Activated B cell treated with CpG ODN at 0.5 μM for 24 hours (primary cell): ENCODE measurements at regions not wholly inside any gene's neighbourhood (a gene's known extent, or its start where the extent isn't known, plus 50 kb on each side); places are given as distances from the start of the nearest gene placed in this dataset.

Experiments used
- ATAC-seq: fragments of 200-7000 bp; cut with Tn5 transposase; one replicate; pipeline ENCODE4 v1.10.0; 2021; ENCODE audit warnings: low read depth, mild to moderate bottlenecking, moderate library complexity
- CTCF ChIA-PET: fragments of 350-600 bp; sonication (Branson Sonifier 250); formaldehyde crosslinking; loops from one replicate; lab custom pipeline; 2021; ENCODE audit warnings: antibody characterized with exemption; lab: Charles Lee
- POLR2A ChIA-PET: fragments of 350-600 bp; sonication (Branson Sonifier 250); formaldehyde crosslinking; loops from one replicate; lab custom pipeline; 2021; ENCODE audit warnings: antibody characterized with exemption; lab: Charles Lee
- DNase-seq: peaks from one replicate; pipeline ENCODE4 v3.0.0; 2022
- H3K27ac Mint-ChIP-seq: one replicate; pipeline ENCODE4 v1.8.0; 2020; ENCODE audit warnings: mixed read lengths
- H3K27me3 Mint-ChIP-seq: one replicate; pipeline ENCODE4 v1.8.0; 2021; ENCODE audit warnings: mixed read lengths
- H3K36me3 Mint-ChIP-seq: one replicate; pipeline ENCODE4 v1.8.0; 2021; ENCODE audit warnings: low read depth, mixed read lengths
- H3K4me1 Mint-ChIP-seq: one replicate; pipeline ENCODE4 v1.8.0; 2021; ENCODE audit warnings: mixed read lengths
- H3K4me3 Mint-ChIP-seq: one replicate; pipeline ENCODE4 v1.8.0; 2020; ENCODE audit warnings: mild to moderate bottlenecking, mixed read lengths
- H3K9me3 Mint-ChIP-seq: one replicate; pipeline ENCODE4 v1.8.0; 2020; ENCODE audit warnings: mixed read lengths
- CTCF ChIP-seq: fragments of 200-600 bp; IDR thresholded peaks from one replicate; pipeline ENCODE4 v1.8.0; 2022; ENCODE audit warnings: antibody characterized with exemption, mild to moderate bottlenecking
- intact Hi-C: fragments of 100-400 bp; cut with micrococcal nuclease; formaldehyde crosslinking; loops from one replicate; pipeline ENCODE4 v1.15.1; 2024

DNA sequence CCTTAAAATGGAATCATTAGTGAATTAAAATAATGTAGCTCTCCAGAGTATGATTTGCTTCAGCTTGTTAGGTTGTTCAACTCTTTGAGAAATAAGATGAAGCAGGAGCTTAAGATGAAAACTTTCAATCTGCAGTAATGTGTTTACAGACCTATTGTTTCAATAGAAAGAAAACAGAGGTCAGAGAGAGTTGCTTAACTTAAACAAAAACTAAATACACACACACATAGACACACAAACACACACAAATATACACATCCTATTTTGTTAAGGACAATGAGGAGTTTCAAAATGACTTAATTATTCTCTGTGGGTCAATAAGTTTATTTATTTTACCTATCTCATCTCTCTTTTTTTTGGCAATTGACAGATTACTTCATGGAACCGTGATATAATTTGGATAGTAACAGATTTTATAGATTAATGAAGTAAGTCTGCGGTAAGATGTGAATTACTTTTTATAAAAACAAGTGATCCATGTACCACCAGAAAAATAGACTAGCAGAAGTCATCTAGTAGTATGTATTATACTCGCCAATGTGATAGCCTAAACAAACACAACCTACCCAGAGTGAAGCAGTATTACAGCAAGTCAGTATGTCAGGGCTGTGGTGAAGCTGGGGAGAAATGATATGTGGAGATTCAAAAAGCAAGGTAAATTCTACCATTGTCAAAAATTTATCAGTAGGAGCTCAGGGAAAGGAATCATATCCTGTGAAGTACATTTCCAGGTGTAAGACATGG, 76.7 kb upstream of the DCBLD2 start:
- intact Hi-C loops: no loop called here
- H3K36me3 Mint-ChIP-seq: no peaks in the 10 kb centered on the region
- H3K4me3 Mint-ChIP-seq: no peak overlapping the region
- H3K27ac Mint-ChIP-seq: no peak overlapping the region
- DNase-seq (no peak), ATAC-seq (no peak)
- ChIA-PET CTCF (no interaction called here), POLR2A (no interaction called here)
- no peaks in the 10 kb centered on the region for H3K4me1 Mint-ChIP-seq
- H3K27me3 Mint-ChIP-seq: peaks cover 2% of the 10 kb centered on the region
- no peak for TF ChIP-seq CTCF
- no peaks in the 10 kb centered on the region for H3K9me3 Mint-ChIP-seq

DNA sequence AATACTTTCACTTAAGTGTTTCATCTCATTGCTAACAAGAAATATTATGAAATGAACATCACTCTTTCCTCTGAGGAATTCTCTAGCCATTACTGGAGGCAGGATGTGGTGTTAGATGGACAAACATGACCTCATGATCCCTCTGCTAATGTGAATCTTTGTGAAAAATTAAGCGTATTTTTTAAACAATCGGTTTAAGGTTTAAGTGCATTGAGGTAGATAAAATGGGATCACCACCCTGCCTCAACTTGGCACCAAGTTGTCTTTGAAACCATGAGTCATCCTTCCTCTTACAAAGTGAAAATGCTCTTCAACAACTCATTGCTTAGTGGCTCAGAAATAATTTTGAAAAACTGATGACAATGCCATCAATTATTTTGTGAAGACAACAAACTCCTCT, 76.0 kb upstream of the DCBLD2 start:
- no peak overlapping the region for H3K27ac Mint-ChIP-seq
- intact Hi-C loops: no loop called here
- TF ChIP-seq CTCF: no peak
- H3K36me3 Mint-ChIP-seq: no peaks in the 10 kb centered on the region
- H3K4me3 Mint-ChIP-seq: no peak overlapping the region
- ChIA-PET POLR2A (no interaction called here), CTCF (no interaction called here)
- H3K4me1 Mint-ChIP-seq: no peaks in the 10 kb centered on the region
- H3K9me3 Mint-ChIP-seq: peaks cover 4% of the 10 kb centered on the region
- peaks cover 2% of the 10 kb centered on the region for H3K27me3 Mint-ChIP-seq
- DNase-seq: no peak
- ATAC-seq: no peak

GRCh38 chr3:98974442-98974841, 72.9 kb upstream of the DCBLD2 start:
- ChIA-PET POLR2A (no interaction called here), CTCF (no interaction called here)
- Mint-ChIP-seq H3K27me3 (peaks cover 2% of the 10 kb centered on the region), H3K4me1 (no peaks in the 10 kb centered on the region), H3K27ac (no peak overlapping the region), H3K36me3 (no peaks in the 10 kb centered on the region), H3K9me3 (peaks cover 4% of the 10 kb centered on the region), H3K4me3 (no peak overlapping the region)
- no peak for DNase-seq
- no peak for ATAC-seq
- no peak for TF ChIP-seq CTCF
- intact Hi-C loops: no loop called here

DNA sequence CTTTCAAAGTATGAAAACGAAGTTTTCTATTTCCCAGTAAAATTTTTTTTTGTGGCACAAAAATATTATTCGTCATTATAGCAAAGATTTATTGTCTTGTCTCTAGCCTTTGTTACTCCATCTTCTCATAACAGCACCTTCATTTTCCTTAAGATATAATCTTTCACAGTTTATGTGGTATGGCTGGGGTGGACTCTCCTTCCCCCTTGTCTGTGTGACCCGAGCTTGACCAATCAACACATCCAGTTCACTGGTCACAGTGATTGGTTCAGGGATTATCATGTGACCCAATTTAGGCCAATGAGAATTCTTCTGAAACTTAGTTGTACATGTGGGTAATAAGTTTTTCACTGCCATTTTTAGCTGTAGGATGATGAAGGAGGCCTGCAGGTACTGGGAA, 71.2 kb upstream of the DCBLD2 start:
- no peak for TF ChIP-seq CTCF
- Mint-ChIP-seq H3K4me3 (no peak overlapping the region), H3K9me3 (peaks cover 4% of the 10 kb centered on the region), H3K27me3 (peaks cover under 1% of the 10 kb centered on the region), H3K4me1 (no peaks in the 10 kb centered on the region), H3K27ac (no peak overlapping the region), H3K36me3 (no peaks in the 10 kb centered on the region)
- no peak for ATAC-seq
- intact Hi-C loops: no loop called here
- CTCF ChIA-PET: no interaction called here
- POLR2A ChIA-PET: no interaction called here
- no peak for DNase-seq

DNA sequence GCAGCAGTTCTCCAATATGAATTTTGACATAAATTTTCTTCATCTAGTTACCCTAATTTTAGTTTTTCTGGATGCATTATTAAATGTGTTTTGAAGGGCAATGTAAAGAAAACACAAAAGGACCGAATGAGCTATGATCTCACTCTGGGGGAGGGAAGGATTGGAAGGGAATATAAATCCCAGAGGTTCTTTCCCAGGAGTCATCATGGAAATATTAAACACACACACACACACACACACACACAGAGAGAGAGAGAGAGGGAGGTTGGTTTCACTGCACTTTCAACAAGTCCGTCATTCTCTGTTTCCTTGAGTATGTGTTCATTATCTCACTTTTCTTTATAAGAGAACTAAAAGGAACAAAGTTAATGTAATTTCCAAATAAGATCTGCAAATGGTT, 70.7 kb upstream of the DCBLD2 start:
- no peak overlapping the region for H3K4me3 Mint-ChIP-seq

More for the DNA sequence above, 70.7 kb upstream of the DCBLD2 start:
- DNase-seq: no peak
- intact Hi-C loops: no loop called here
- Mint-ChIP-seq H3K36me3 (no peaks in the 10 kb centered on the region), H3K4me1 (no peaks in the 10 kb centered on the region), H3K9me3 (peaks cover 4% of the 10 kb centered on the region), H3K27me3 (no peaks in the 10 kb centered on the region), H3K27ac (no peak overlapping the region)
- ChIA-PET POLR2A (no interaction called here), CTCF (no interaction called here)
- TF ChIP-seq CTCF: no peak
- no peak for ATAC-seq
